Activated CD4-positive, CD25-positive, alpha-beta regulatory T cell treated with anti-CD3 and anti-CD28 coated beads, Interleukin-2, amount 50 U/mL, for 24 hours (primary cell): ENCODE measurements at regions not wholly inside any gene's neighbourhood (a gene's known extent, or its start where the extent isn't known, plus 50 kb on each side); places are given as distances from the start of the nearest gene placed in this dataset.

Source experiments
- ATAC-seq, 2 donors: fragments of 150-1000 bp; cut with Tn5 transposase; one replicate each; pipeline ENCODE4 v1.10.0; 2021; ENCODE audit warnings: mild to moderate bottlenecking in 1 of 2, moderate library complexity in 1 of 2

GRCh38 chr11:70661761-70662501 is 263.6 kb downstream of the CTTN start:
- ATAC-seq: no peak

- no peak for ATAC-seq
Observed at GRCh38 chr11:70662691-70663098, 264.4 kb downstream of the CTTN start.

GRCh38 chr11:70663815-70664214 is 265.5 kb downstream of the CTTN start:
- ATAC-seq: no peak

GRCh38 chr11:70666311-70666710 is 268.0 kb downstream of the CTTN start:
- no peak for ATAC-seq

GRCh38 chr11:70667767-70668166 is 269.4 kb downstream of the CTTN start:
- ATAC-seq: no peak

GRCh38 chr11:70668204-70669202 is 270.2 kb downstream of the CTTN start:
- no peak for ATAC-seq

- ATAC-seq: no peak
Observed at GRCh38 chr11:70669281-70669680, 271.0 kb downstream of the CTTN start.

- ATAC-seq: no peak
Observed at GRCh38 chr11:70669871-70670675, 271.7 kb downstream of the CTTN start.

- no peak for ATAC-seq
Observed at GRCh38 chr11:70670676-70671034, 272.3 kb downstream of the CTTN start.

- no peak for ATAC-seq
Observed at GRCh38 chr11:70671083-70671482, 272.8 kb downstream of the CTTN start.

GRCh38 chr11:70671611-70672010 is 273.3 kb downstream of the CTTN start:
- no peak for ATAC-seq

GRCh38 chr11:70672991-70673653 is 274.8 kb downstream of the CTTN start:
- ATAC-seq: no peak

- no peak for ATAC-seq
Observed at GRCh38 chr11:70674605-70675004, 276.3 kb downstream of the CTTN start.

GRCh38 chr11:70675697-70676374 is 277.5 kb downstream of the CTTN start:
- no peak for ATAC-seq

- no peak for ATAC-seq
Observed at GRCh38 chr11:70677232-70677916, 279.0 kb downstream of the CTTN start.

GRCh38 chr11:70678931-70679900 is 280.9 kb downstream of the CTTN start:
- ATAC-seq: no peak

- ATAC-seq: no peak
Observed at GRCh38 chr11:70680781-70681281, 282.5 kb downstream of the CTTN start.

GRCh38 chr11:70682056-70682455 is 283.7 kb downstream of the CTTN start:
- ATAC-seq: no peak

- no peak for ATAC-seq
Observed at GRCh38 chr11:70682760-70683159, 284.4 kb downstream of the CTTN start.

- no peak for ATAC-seq
Observed at GRCh38 chr11:70687716-70688115, 289.4 kb downstream of the CTTN start.
